GM12878 (cell line): ENCODE measurements at regions not wholly inside any gene's neighbourhood (a gene's known extent, or its start where the extent isn't known, plus 50 kb on each side); places are given as distances from the start of the nearest gene placed in this dataset.
"Not testable (repeated sequence)": the region's sequence is repeated elsewhere in the genome, so short reads cannot be mapped to it uniquely, and the experiment has no call there.

Experiments
- ATF2 ChIP-seq: IDR thresholded peaks from 2 replicates; pipeline ENCODE4 v1.6.1; 2012; ENCODE audit warnings: low read length, inconsistent platforms
- ATF7 ChIP-seq: fragments of 450-650 bp; IDR thresholded peaks from 2 replicates; pipeline ENCODE4 v1.6.1; 2016; ENCODE audit warnings: low read depth, mild to moderate bottlenecking
- NBN ChIP-seq: fragments of 450-650 bp; IDR thresholded peaks from 2 replicates; pipeline ENCODE4 v1.6.1; 2016
- NRF1 ChIP-seq: conservative IDR thresholded peaks from 2 replicates; pipeline ENCODE4 v1.6.1; 2011; ENCODE audit warnings: mild to moderate bottlenecking, low read depth, low read length, improper control_type of control experiment
- POLR2AphosphoS5 ChIP-seq: IDR thresholded peaks from 2 replicates; pipeline ENCODE4 v1.6.1; 2011; ENCODE audit warnings: mild to moderate bottlenecking, low read length, inconsistent platforms
- RAD21 ChIP-seq: IDR thresholded peaks from 2 replicates; pipeline ENCODE4 v1.6.1; 2011; ENCODE audit warnings: mild to moderate bottlenecking, low read depth, low read length, moderate library complexity; ENCODE audit not compliant: insufficient read depth
- RB1 ChIP-seq: fragments of 450-650 bp; formaldehyde crosslinking; IDR thresholded peaks from 2 replicates; pipeline ENCODE4 v1.6.1; 2017; ENCODE audit warnings: mild to moderate bottlenecking, borderline replicate concordance
- TAF1 ChIP-seq: IDR thresholded peaks from 2 replicates; pipeline ENCODE4 v1.6.1; 2011; ENCODE audit warnings: mild to moderate bottlenecking, low read depth, low read length, borderline replicate concordance
- TF ChIP-seq, protein P1 (sequence below), 3 experiments: IDR thresholded peaks in 2 of 3; conservative IDR thresholded peaks in 1 of 3; 2 replicates each; pipeline ENCODE4 v1.5.1; 2011; ENCODE audit warnings: low read depth in 3 of 3, low read length in 3 of 3, mild to moderate bottlenecking in 3 of 3, control low read depth in 2 of 3, moderate library complexity in 2 of 3, inconsistent platforms in 1 of 3, mixed read lengths in 1 of 3; ENCODE audit not compliant: control insufficient read depth in 2 of 3, insufficient read depth in 1 of 3; ENCODE audit errors: extremely low read depth in 1 of 3

- TF ChIP-seq, protein P1, sequence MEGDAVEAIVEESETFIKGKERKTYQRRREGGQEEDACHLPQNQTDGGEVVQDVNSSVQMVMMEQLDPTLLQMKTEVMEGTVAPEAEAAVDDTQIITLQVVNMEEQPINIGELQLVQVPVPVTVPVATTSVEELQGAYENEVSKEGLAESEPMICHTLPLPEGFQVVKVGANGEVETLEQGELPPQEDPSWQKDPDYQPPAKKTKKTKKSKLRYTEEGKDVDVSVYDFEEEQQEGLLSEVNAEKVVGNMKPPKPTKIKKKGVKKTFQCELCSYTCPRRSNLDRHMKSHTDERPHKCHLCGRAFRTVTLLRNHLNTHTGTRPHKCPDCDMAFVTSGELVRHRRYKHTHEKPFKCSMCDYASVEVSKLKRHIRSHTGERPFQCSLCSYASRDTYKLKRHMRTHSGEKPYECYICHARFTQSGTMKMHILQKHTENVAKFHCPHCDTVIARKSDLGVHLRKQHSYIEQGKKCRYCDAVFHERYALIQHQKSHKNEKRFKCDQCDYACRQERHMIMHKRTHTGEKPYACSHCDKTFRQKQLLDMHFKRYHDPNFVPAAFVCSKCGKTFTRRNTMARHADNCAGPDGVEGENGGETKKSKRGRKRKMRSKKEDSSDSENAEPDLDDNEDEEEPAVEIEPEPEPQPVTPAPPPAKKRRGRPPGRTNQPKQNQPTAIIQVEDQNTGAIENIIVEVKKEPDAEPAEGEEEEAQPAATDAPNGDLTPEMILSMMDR (IDR thresholded peaks at IDR 0.05 in 2 of 3, conservative IDR thresholded peaks at IDR 0.05 in 1 of 3; ENCODE audit: control insufficient read depth in 2 of 3, extremely low read depth in 1 of 3, insufficient read depth in 1 of 3, low read depth in 3 of 3, low read length in 3 of 3): not testable (repeated sequence)
- TF ChIP-seq NRF1, ATF2, POLR2AphosphoS5, ATF7, RAD21, NBN, TAF1, RB1: not testable (repeated sequence)
Observed at GRCh38 chr5:150960323-150960722, 55.5 kb upstream of the ZNF300 start.
